ACC112 (cell line): ENCODE measurements at regions not wholly inside any gene's neighbourhood (a gene's known extent, or its start where the extent isn't known, plus 50 kb on each side); places are given as distances from the start of the nearest gene placed in this dataset.

Experiments
- H2AFZ ChIP-seq: fragments of 200-600 bp; sonication (generic); one replicate; pipeline ENCODE4 v1.6.0; 2017; ENCODE audit warnings: antibody characterized with exemption, low read length; ENCODE audit not compliant: unreplicated experiment
- H3K27ac ChIP-seq: fragments of 200-600 bp; sonication (generic); 2 replicates; pipeline ENCODE4 v1.5.1; 2014; ENCODE audit warnings: low read depth, mild to moderate bottlenecking, antibody characterized with exemption, low read length, moderate library complexity
- H3K27me3 ChIP-seq: fragments of 200-600 bp; sonication (generic); 2 replicates; pipeline ENCODE4 v1.6.1; 2014; ENCODE audit warnings: mild to moderate bottlenecking, antibody characterized with exemption, low read length, moderate library complexity, mixed read lengths; ENCODE audit not compliant: insufficient read depth
- H3K36me3 ChIP-seq: fragments of 200-600 bp; sonication (generic); 2 replicates; pipeline ENCODE4 v1.6.1; 2016; ENCODE audit warnings: mild to moderate bottlenecking, antibody characterized with exemption, low read length, moderate library complexity, mixed read lengths; ENCODE audit not compliant: insufficient read depth
- H3K4me1 ChIP-seq: fragments of 200-600 bp; sonication (generic); one replicate; pipeline ENCODE4 v1.6.1; 2016; ENCODE audit warnings: low read length, mixed read lengths; ENCODE audit not compliant: insufficient read depth, unreplicated experiment, control insufficient read depth
- H3K4me3 ChIP-seq: fragments of 200-600 bp; sonication (generic); 2 replicates; pipeline ENCODE4 v1.5.1; 2014; ENCODE audit warnings: mild to moderate bottlenecking, low read depth, low read length
- H3K79me2 ChIP-seq: fragments of 200-600 bp; sonication (generic); one replicate; pipeline ENCODE4 v1.6.0; 2016; ENCODE audit warnings: low read length; ENCODE audit not compliant: control insufficient read depth, unreplicated experiment, insufficient read depth

DNA sequence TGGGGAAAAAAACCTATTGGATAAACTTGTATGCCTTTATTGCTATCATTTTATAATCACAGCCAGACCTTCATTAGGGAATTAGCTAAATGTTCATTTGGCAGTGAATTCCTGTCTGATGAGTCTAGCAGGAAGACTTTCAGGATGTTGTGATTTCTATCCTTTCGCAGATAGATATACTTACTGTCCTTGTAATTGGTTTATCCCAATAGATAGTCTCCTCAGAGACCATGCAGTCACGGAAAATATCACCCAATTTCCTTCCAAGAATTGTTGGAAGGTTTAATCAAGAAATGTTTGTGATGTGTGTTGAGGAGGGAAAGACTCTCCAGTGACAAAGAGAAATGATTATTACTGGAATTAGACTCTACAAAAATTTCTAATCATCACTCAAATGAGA lies 1937.9 kb upstream of the WWC1 start:
- no peak overlapping the region for H3K27ac ChIP-seq
- no peaks in the 10 kb centered on the region for H3K27me3 ChIP-seq
- no peak overlapping the region for H2AFZ ChIP-seq
- no peaks in the 10 kb centered on the region for H3K4me1 ChIP-seq
- no peak overlapping the region for H3K4me3 ChIP-seq
- H3K79me2 ChIP-seq: no peaks in the 10 kb centered on the region
- H3K36me3 ChIP-seq: no peaks in the 10 kb centered on the region

GRCh38 chr5:166354332-166354731 lies 1937.1 kb upstream of the WWC1 start:
- Histone ChIP-seq H3K4me3 (no peak overlapping the region), H3K4me1 (no peaks in the 10 kb centered on the region), H3K27ac (no peak overlapping the region), H3K36me3 (no peaks in the 10 kb centered on the region), H2AFZ (no peak overlapping the region), H3K79me2 (no peaks in the 10 kb centered on the region), H3K27me3 (no peaks in the 10 kb centered on the region)

DNA sequence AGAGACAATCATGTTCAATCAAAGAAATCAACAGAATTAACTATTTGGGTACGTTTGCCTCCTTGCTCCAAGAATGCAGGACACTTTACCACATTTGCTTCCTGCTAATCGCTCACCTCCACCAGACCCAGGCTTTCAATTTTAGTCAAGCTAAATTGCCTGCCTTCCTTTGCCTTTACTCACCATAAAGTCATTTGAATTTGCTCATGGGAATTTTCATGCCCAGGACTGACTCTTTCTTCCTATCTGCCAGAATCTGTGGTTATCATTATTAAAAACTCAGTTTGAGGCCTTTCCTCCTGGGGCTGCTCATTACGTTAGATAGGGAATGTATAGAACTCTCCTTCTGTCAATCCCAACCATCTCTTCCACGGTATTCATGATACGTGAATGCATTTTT lies 1935.3 kb upstream of the WWC1 start:
- Histone ChIP-seq H3K4me3 (no peak overlapping the region), H3K79me2 (no peaks in the 10 kb centered on the region), H3K27me3 (no peaks in the 10 kb centered on the region), H3K36me3 (no peaks in the 10 kb centered on the region), H2AFZ (no peak overlapping the region), H3K4me1 (no peaks in the 10 kb centered on the region), H3K27ac (no peak overlapping the region)

- Histone ChIP-seq H3K36me3 (no peaks in the 10 kb centered on the region), H2AFZ (no peak overlapping the region), H3K4me1 (no peaks in the 10 kb centered on the region), H3K27ac (no peak overlapping the region), H3K79me2 (no peaks in the 10 kb centered on the region), H3K4me3 (no peak overlapping the region), H3K27me3 (no peaks in the 10 kb centered on the region)
Measured at GRCh38 chr5:166358127-166358830, 1933.2 kb upstream of the WWC1 start.

DNA sequence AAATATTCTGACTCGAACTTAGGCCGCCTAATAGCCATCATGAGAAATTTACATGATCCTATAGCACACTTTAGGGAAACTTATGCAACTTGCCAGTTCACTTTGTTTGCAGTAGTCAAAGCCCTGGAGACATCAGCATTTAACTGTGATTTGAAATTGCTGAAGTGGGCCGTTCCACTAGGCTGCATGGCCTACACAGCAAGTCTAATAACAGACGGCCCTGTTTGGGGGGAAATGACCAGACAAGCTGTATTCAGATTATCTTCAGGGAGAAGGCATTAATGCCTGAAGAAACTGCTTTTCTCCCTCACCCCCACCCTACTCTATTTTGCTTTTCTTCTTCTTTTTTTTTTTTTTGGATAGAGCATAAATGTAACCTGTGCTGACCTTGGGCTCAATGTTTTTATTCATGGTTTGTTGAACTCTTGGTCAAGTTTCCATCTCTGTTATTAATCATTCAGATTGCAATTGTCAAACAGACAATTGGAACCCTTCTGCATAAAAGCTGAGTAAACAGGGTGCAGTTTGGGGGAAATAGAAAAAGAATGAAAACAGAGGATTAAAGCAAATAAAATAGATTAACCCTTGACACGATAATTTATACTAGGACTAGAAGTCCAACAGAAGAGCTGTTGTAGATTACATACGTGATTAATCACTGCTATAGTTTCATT lies 1928.2 kb upstream of the WWC1 start:
- H2AFZ ChIP-seq: no peak overlapping the region
- no peaks in the 10 kb centered on the region for H3K4me1 ChIP-seq
- H3K27me3 ChIP-seq: no peaks in the 10 kb centered on the region
- H3K79me2 ChIP-seq: no peaks in the 10 kb centered on the region
- H3K27ac ChIP-seq: no peak overlapping the region
- H3K4me3 ChIP-seq: no peak overlapping the region
- H3K36me3 ChIP-seq: no peaks in the 10 kb centered on the region

GRCh38 chr5:166365164-166365563 lies 1926.3 kb upstream of the WWC1 start:
- Histone ChIP-seq H3K4me3 (no peak overlapping the region), H3K4me1 (no peaks in the 10 kb centered on the region), H3K27me3 (no peaks in the 10 kb centered on the region), H2AFZ (no peak overlapping the region), H3K36me3 (no peaks in the 10 kb centered on the region), H3K79me2 (no peaks in the 10 kb centered on the region), H3K27ac (no peak overlapping the region)

GRCh38 chr5:166367391-166367790 lies 1924.1 kb upstream of the WWC1 start:
- Histone ChIP-seq H3K79me2 (no peaks in the 10 kb centered on the region), H3K36me3 (no peaks in the 10 kb centered on the region), H3K27ac (no peak overlapping the region), H2AFZ (no peak overlapping the region), H3K27me3 (no peaks in the 10 kb centered on the region), H3K4me1 (no peaks in the 10 kb centered on the region), H3K4me3 (no peak overlapping the region)

DNA sequence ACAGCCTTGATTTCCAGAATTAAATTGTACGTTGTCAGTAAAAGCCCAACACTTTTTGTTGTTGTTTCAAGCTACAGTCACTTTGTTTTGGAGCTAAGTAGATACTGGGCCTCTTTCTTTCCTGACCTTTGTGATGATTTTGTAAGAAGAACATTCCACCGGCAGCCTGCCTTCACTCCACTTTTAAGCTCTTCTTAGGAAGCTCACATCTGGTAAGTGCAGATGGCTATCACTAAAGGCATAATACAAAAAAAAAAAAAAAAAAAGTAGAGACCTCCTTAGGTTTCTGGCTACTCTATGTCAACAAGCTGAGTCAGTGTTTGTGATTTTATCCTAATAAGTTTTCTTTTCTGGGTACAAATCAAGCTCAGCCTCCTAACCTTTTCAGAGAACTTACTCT lies 1922.1 kb upstream of the WWC1 start:
- no peak overlapping the region for H3K27ac ChIP-seq
- no peaks in the 10 kb centered on the region for H3K36me3 ChIP-seq
- no peak overlapping the region for H3K4me3 ChIP-seq
- H2AFZ ChIP-seq: no peak overlapping the region
- H3K79me2 ChIP-seq: no peaks in the 10 kb centered on the region
- H3K4me1 ChIP-seq: no peaks in the 10 kb centered on the region
- H3K27me3 ChIP-seq: no peaks in the 10 kb centered on the region

DNA sequence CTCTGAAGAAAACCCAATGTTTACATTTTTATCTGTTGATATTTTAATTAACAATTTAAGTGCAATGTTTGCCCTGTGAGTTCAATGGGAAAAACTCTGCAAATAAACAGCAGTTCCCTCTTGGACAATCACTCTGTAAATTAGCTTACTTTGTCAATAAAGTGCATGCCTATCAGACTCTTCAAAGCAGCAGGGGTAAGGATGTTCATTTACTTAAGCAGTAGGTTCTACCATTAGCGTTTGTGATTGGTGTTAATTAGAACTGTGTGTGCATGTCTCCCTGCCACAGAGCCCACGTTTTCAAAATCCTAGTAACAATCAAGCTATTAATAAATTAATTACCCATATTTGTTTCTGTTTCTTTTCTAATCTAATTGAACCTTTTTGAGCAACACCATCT lies 1921.6 kb upstream of the WWC1 start:
- Histone ChIP-seq H3K4me3 (no peak overlapping the region), H3K36me3 (no peaks in the 10 kb centered on the region), H3K4me1 (no peaks in the 10 kb centered on the region), H2AFZ (no peak overlapping the region), H3K27ac (no peak overlapping the region), H3K27me3 (no peaks in the 10 kb centered on the region), H3K79me2 (no peaks in the 10 kb centered on the region)

- peak overlapping the region; percentile 32; the same call in 1 of the 2 replicates for H3K27ac ChIP-seq
- no peaks in the 10 kb centered on the region for H3K27me3 ChIP-seq
- peak overlapping the region; percentile 97 for H2AFZ ChIP-seq
- H3K79me2 ChIP-seq: no peaks in the 10 kb centered on the region
- no peaks in the 10 kb centered on the region for H3K36me3 ChIP-seq
- H3K4me1 ChIP-seq: no peaks in the 10 kb centered on the region
- H3K4me3 ChIP-seq: peak overlapping the region; percentile 87
Measured at GRCh38 chr5:166370928-166371690, 1920.3 kb upstream of the WWC1 start.
